Kidney epithelial cell (primary cell): ENCODE measurements at regions not wholly inside any gene's neighbourhood (a gene's known extent, or its start where the extent isn't known, plus 50 kb on each side); places are given as distances from the start of the nearest gene placed in this dataset.
A peak's percentile ranks its signal among the peaks of the same experiment; 100 is the strongest.

Experiments used
- DNase-seq: peaks from one replicate; pipeline ENCODE4 v3.0.0-alpha.2; 2010; ENCODE audit warnings: low read depth
- H3K27me3 ChIP-seq: 2 replicates; pipeline ENCODE4 v1.6.0; 2011; ENCODE audit warnings: low read length; ENCODE audit not compliant: control insufficient read depth, insufficient read depth
- H3K36me3 ChIP-seq: 2 replicates; pipeline ENCODE4 v1.5.1; 2011; ENCODE audit warnings: low read length; ENCODE audit not compliant: control insufficient read depth, insufficient read depth
- H3K4me3 ChIP-seq: 2 replicates; pipeline ENCODE4 v1.5.1; 2011; ENCODE audit warnings: low read depth, mild to moderate bottlenecking, control low read depth, low read length
- CTCF ChIP-seq: IDR thresholded peaks from 2 replicates; pipeline ENCODE4 v1.5.1; 2011; ENCODE audit warnings: mild to moderate bottlenecking, moderate library complexity, low read length, control low read depth, inconsistent platforms; ENCODE audit not compliant: insufficient read depth, poor library complexity, severe bottlenecking

GRCh38 chr6:49336514-49337131 is 126.4 kb downstream of the MMUT start:
- peak; percentile 54 for DNase-seq
- no peaks in the 10 kb centered on the region for H3K27me3 ChIP-seq
- no peak overlapping the region for H3K4me3 ChIP-seq
- no peaks in the 10 kb centered on the region for H3K36me3 ChIP-seq
- no peak for TF ChIP-seq CTCF

- Histone ChIP-seq H3K36me3 (no peaks in the 10 kb centered on the region), H3K4me3 (no peak overlapping the region), H3K27me3 (no peaks in the 10 kb centered on the region)
- no peak for DNase-seq
- no peak for TF ChIP-seq CTCF
Observed at GRCh38 chr6:49333345-49334125, 129.5 kb downstream of the MMUT start.

GRCh38 chr6:49332781-49333180 is 130.3 kb downstream of the MMUT start:
- no peak for TF ChIP-seq CTCF
- no peaks in the 10 kb centered on the region for H3K36me3 ChIP-seq
- no peak for DNase-seq
- H3K4me3 ChIP-seq: no peak overlapping the region
- no peaks in the 10 kb centered on the region for H3K27me3 ChIP-seq

- Histone ChIP-seq H3K27me3 (no peaks in the 10 kb centered on the region), H3K4me3 (no peak overlapping the region), H3K36me3 (no peaks in the 10 kb centered on the region)
- no peak for TF ChIP-seq CTCF
- DNase-seq: no peak
Observed at GRCh38 chr6:49329186-49329585, 133.9 kb downstream of the MMUT start.

- Histone ChIP-seq H3K36me3 (no peaks in the 10 kb centered on the region), H3K4me3 (no peak overlapping the region), H3K27me3 (no peaks in the 10 kb centered on the region)
- TF ChIP-seq CTCF: no peak
- DNase-seq: no peak
Observed at GRCh38 chr6:49328051-49328744, 134.9 kb downstream of the MMUT start.

GRCh38 chr6:49327571-49327970 is 135.5 kb downstream of the MMUT start:
- Histone ChIP-seq H3K4me3 (no peak overlapping the region), H3K27me3 (no peaks in the 10 kb centered on the region), H3K36me3 (no peaks in the 10 kb centered on the region)
- DNase-seq: no peak
- TF ChIP-seq CTCF: no peak
